ENCODE measurements at regions not wholly inside any gene's neighbourhood (a gene's known extent, or its start where the extent isn't known, plus 50 kb on each side); places are given as distances from the start of the nearest gene placed in this dataset.

DNA sequence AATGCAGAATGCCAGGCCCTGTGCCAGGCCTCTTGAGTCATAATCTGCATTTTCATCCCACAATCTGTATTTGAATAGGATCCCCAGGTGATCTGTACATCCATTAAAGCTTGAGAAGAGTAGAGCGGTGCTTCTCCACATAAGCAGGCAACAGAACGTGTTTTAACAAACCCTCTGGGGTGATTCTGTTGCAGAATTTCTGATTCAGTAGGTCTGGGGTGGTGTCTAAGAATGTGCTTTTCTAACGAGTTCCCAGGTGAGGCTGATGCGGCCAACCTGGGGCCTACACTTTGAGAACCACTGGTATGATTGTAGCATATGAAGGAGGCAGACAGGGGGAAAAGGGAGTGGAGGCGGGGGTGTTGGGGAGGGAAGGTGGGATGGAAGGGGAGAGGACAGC is 78.4 kb upstream of the POU3F1 start:
- DNase-seq (ENCODE audit: low spot score in 2 of 2), result no peak
- Mint-ChIP-seq H3K27me3 (peaks cover 5% of the 10 kb centered on the region), H3K36me3 (no peaks in the 10 kb centered on the region), H3K4me1 (no peaks in the 10 kb centered on the region), H3K9me3 (no peaks in the 10 kb centered on the region), H3K4me3 (no peak overlapping the region), H3K27ac (no peak overlapping the region)
- ATAC-seq (ENCODE audit: low read depth), result no peak

DNA sequence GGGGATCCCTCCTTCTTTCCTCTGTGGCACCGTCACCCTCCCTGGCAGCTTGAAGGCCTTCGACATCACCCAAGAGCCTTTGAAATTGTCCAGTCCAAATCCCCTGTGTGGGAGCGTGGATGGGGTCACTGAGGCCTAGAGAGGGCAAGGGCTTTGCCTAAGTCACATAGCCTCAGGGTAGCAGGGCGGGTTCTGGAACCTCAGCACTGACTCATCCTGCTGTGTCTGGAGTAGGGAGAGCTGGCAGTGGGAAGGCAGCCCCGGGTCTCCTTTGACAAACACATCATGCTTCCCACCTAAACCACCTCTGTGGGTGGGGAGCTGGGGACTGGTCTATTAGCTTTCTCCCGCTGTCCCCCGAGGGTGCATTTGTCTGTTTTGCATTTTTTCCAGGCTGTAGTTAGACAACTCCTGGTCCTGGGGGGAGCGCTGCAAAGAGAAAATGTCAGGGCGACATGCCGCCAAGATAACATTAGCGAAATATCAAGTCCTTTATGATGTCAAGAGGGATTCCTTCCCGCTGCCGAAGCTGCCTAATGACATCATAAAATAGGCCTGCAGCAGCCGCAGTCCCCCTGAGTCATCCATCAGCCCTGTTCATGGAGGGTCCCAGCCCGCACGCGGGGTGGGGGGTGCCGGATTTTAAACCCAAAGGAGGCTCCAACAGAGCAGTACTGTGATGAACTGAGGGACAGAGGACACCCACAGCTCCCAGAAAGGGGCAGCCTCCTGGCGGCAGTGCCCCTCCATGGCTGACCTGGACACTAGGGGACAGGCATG is 77.0 kb upstream of the POU3F1 start:
- peaks cover 2% of the 10 kb centered on the region for H3K27me3 Mint-ChIP-seq

DNA sequence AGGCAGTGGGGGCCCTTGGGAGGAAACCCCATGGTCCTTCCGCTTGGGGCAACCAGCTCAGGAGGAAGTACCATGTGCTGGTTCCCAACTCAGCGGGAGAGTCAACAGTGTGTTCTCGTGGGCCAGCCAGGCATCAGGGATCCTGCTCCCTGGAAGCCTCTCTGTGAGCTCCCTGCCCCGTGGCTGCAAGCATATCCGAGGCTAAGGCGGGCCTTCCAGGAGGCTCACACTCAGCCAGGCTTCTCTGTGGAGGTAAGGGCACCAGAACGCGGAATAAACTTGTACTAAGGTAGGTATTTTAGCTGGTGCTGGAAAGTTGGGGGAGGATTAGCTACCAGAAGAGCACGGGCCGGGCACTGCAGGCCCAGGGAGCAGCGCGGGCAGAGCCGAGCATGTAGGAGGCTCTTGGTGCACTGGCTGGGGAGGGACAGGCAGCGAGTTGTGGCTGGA is 74.7 kb upstream of the POU3F1 start:
- no peak for DNase-seq (ENCODE audit: low spot score in 2 of 2)
- ATAC-seq (ENCODE audit: low read depth), result no peak
- Mint-ChIP-seq H3K27ac (no peak overlapping the region), H3K4me1 (no peaks in the 10 kb centered on the region), H3K9me3 (no peaks in the 10 kb centered on the region), H3K27me3 (no peaks in the 10 kb centered on the region), H3K36me3 (no peaks in the 10 kb centered on the region), H3K4me3 (no peak overlapping the region)

More for the DNA sequence above, 77.0 kb upstream of the POU3F1 start:
- DNase-seq (ENCODE audit: low spot score in 2 of 2) (no peak), ATAC-seq (ENCODE audit: low read depth) (no peak)
- Mint-ChIP-seq H3K4me3 (no peak overlapping the region), H3K4me1 (no peaks in the 10 kb centered on the region), H3K9me3 (no peaks in the 10 kb centered on the region), H3K27ac (no peak overlapping the region), H3K36me3 (no peaks in the 10 kb centered on the region)

DNA sequence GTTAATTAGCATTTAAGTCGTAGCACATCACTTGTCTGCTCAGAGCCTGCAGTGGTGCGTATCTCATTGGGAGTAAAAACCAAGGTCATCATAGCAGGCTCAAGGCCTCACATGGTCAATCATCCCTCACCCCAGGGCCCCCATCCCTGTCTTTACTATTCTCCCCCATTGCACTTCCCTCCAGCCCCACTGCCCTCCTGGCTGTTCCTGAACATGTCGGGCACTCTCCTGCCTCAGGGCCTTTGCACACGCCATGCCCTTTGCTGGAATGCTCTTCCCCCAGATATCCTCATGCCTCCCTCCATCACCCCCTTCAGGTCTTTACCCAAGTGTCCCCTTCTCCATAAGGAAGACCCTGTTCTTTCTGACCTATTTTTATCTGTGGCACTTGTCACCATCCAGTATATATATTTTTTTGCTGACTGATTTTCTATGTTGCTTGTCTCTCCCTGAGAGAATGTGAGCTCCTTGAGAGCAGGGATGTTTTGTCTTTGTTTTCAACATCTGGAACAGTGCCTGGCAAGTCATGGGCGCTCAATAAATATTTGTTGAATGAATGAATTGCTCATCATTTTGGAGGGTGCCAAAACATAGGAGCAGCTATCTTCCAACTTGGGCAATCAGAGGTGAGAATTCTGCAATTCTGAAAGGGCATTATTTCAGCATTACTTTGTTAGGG is 74.1 kb upstream of the POU3F1 start:
- no peak for DNase-seq (ENCODE audit: low spot score in 2 of 2)
- Mint-ChIP-seq H3K27ac (no peak overlapping the region), H3K36me3 (no peaks in the 10 kb centered on the region), H3K4me1 (no peaks in the 10 kb centered on the region), H3K9me3 (no peaks in the 10 kb centered on the region), H3K27me3 (no peaks in the 10 kb centered on the region), H3K4me3 (no peak overlapping the region)
- ATAC-seq (ENCODE audit: low read depth), result no peak

DNA sequence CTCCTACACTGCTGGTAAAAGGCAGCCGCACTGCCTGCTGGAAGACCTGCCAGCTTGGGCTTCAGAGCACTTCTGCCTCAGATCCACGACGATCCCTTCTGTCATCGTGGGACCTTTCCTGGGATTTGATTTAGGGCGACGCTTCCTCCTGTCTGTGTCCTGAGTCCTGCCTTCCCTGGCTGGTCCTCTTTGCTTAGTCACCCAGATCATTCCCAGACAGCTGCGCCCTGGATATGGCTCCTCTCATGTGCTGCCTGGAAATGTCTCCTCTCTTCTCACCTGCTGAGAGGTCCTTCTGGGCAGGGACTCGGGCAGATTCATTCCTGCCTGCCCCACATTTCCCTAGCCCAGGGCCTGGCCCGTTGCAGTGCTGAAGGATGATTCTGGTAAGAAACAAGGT is 72.4 kb upstream of the POU3F1 start:
- Mint-ChIP-seq H3K9me3 (no peaks in the 10 kb centered on the region), H3K27me3 (no peaks in the 10 kb centered on the region), H3K36me3 (no peaks in the 10 kb centered on the region), H3K27ac (no peak overlapping the region), H3K4me1 (no peaks in the 10 kb centered on the region), H3K4me3 (no peak overlapping the region)
- DNase-seq (ENCODE audit: low spot score in 2 of 2), result no peak
- no peak for ATAC-seq (ENCODE audit: low read depth)

DNA sequence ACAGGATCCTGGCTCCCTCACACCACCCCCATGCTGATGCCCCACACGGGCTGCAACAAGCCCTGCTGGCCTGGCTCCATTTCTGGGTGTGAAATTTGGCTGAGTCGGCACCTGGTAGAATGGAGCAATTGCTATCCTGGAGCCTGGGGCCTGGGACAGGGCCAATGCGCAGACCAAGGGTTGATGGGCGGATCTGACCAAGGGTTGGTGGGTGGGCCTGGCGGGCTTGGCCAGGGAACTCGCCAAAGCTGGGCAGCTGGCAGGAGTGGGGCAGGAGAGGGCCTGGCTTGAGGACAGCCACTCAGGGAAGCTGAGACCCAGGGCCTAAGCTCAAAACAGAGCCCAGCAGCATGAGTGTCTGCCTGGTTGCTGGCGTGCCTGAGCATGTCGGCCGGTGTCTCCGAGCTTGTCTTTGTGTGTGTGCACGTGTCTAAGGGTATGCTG is 70.9 kb upstream of the POU3F1 start:
- Mint-ChIP-seq H3K27me3 (no peaks in the 10 kb centered on the region), H3K4me1 (no peaks in the 10 kb centered on the region), H3K9me3 (no peaks in the 10 kb centered on the region), H3K27ac (no peak overlapping the region), H3K36me3 (no peaks in the 10 kb centered on the region), H3K4me3 (no peak overlapping the region)
- DNase-seq (ENCODE audit: low spot score in 2 of 2) (no peak), ATAC-seq (ENCODE audit: low read depth) (no peak)

DNA sequence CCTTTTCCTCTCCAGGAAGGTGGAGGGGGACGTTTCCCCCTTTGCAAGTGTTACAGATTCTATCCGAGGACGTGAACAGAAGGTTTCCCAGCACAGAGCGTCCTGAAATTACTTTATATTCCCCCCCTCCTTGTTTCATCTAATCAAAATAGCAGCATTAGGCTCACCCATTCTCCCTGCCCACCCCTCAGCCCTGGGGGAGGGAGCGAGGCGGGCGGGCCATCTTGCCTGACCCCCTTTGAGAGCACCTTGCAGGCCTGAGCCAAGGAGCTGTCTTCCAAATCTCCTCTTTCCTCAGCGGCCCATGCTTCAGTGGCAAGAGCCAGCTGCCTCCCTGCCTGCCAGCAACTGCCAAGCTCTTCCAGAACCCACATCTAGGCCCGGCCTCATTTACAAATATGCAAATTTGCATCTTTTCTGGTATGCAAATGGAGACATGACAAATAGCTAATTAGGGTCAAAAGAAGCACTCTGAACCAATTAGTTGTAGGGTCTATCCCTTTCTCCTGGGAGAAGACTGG is 69.1 kb upstream of the POU3F1 start:
- no peak for DNase-seq (ENCODE audit: low spot score in 2 of 2)

DNA sequence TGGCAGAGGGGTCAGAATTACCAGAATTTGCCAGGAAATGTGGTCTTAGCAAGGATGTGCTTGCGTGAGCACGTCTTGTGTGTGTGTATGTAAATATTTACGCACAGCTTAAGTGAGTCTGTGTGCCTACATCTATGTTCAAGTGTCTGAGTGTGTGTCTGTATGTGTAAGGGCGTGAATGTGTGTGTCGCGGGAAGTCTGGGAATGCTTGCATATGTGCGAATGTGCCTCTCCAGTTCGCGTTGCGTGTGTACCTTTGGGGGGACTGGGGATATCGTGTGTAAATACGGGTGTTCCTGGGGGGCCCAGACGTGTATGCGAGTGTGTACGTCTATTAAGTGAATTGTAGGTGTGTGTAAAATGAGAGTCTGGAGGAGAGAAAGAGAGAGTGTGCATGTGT is 68.6 kb upstream of the POU3F1 start:
- no peak overlapping the region for H3K4me3 Mint-ChIP-seq
- no peaks in the 10 kb centered on the region for H3K4me1 Mint-ChIP-seq
- no peak for ATAC-seq (ENCODE audit: low read depth)
- H3K36me3 Mint-ChIP-seq, result no peaks in the 10 kb centered on the region
- no peaks in the 10 kb centered on the region for H3K9me3 Mint-ChIP-seq
- H3K27ac Mint-ChIP-seq, result no peak overlapping the region
- no peaks in the 10 kb centered on the region for H3K27me3 Mint-ChIP-seq
- no peak for DNase-seq (ENCODE audit: low spot score in 2 of 2)

More for the DNA sequence above, 69.1 kb upstream of the POU3F1 start:
- no peaks in the 10 kb centered on the region for H3K27me3 Mint-ChIP-seq
- H3K9me3 Mint-ChIP-seq, result no peaks in the 10 kb centered on the region
- ATAC-seq (ENCODE audit: low read depth), result no peak
- H3K36me3 Mint-ChIP-seq, result no peaks in the 10 kb centered on the region
- H3K4me3 Mint-ChIP-seq, result no peak overlapping the region
- H3K4me1 Mint-ChIP-seq, result no peaks in the 10 kb centered on the region
- no peak overlapping the region for H3K27ac Mint-ChIP-seq

DNA sequence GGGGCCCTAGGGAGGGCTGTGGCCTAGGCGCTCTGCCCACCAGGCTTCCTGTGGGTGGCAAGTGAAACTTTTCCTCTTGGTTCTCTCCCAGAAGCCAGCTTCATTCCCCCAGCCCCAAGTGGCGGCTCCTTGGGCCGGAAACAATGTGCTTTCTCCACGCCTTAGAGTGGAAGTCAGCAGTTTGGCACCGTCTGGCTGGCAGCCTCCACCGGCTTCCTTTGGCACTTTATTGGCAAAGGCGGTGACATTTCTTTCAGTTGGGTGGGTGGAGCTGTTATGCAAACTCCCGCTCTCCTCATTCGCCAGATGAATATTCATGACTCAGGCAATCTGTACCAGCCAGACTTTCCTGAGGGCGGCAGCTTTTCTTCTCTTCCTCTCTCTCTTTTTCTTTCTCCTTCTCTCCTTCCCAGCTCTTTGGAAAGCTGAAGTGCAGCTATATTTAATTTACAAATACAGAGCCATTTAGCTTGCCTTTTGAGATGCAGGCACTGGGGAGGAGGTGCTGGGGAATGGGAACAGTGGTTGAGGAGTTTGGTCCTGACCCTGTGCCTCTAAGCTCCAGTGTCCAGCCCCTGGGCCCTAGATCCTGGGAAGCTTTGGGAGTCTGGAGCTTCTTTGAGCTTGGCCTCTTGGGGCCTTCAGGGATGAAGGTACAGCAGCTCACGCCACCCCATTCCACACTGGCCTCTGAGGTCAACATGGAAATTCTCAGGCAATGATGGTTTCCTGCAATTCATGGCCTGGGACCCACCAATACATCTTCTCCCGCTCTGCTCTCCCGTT is 67.8 kb upstream of the POU3F1 start:
- Mint-ChIP-seq H3K27me3 (no peaks in the 10 kb centered on the region), H3K4me3 (no peak overlapping the region), H3K27ac (no peak overlapping the region), H3K9me3 (no peaks in the 10 kb centered on the region), H3K4me1 (no peaks in the 10 kb centered on the region), H3K36me3 (no peaks in the 10 kb centered on the region)
- no peak for DNase-seq (ENCODE audit: low spot score in 2 of 2)
- no peak for ATAC-seq (ENCODE audit: low read depth)

DNA sequence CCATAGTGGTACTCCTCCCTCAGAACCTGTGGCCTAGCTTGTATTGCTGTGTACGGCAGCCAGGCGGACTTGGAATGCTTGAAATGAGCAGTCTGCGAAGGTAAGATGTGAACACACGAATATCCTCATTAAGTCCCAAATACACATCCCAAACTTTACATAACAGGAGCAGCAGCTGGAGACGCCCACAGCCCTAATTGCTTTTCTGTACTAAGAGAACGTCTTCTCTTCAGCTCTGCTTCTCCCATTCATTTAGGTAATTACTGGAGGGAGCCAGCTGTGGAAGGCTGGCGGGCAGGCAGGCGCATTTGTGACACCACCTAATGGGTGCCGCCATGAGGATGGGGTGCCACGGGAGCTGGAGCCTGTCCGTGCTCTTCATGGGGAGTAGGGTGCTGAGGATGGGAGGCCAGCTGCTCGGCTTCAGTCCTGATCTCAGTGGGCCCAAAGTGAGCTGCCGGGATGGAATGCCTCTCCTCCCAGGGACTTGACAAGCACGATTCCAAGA is 66.6 kb upstream of the POU3F1 start:
- H3K36me3 Mint-ChIP-seq, result no peaks in the 10 kb centered on the region
- no peaks in the 10 kb centered on the region for H3K4me1 Mint-ChIP-seq
- H3K27ac Mint-ChIP-seq, result no peak overlapping the region
- ATAC-seq (ENCODE audit: low read depth), result no peak
- H3K9me3 Mint-ChIP-seq, result no peaks in the 10 kb centered on the region
- DNase-seq (ENCODE audit: low spot score in 2 of 2), result no peak
- no peaks in the 10 kb centered on the region for H3K27me3 Mint-ChIP-seq
- H3K4me3 Mint-ChIP-seq, result no peak overlapping the region

DNA sequence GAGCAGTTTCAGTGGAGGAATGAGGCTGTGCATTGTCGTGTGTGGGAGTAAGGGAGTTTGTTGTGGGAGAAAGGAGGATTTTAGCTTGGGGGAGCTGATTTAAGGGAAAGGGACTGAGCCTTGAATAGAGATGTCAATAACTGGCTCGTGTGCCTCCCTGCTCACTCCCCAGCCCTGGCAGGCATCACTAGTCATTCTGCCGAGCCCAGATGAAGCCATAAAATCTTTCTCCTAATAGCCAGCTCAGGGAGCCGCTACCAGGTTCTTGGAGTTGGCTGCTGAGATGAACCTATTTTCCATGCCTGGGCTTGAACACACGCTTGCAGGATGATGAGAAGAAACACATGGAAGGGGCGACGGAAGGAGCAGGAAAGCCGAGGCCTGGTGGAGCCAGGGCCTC is 65.0 kb upstream of the POU3F1 start:
- Mint-ChIP-seq H3K9me3 (no peaks in the 10 kb centered on the region), H3K4me3 (no peak overlapping the region), H3K27ac (no peak overlapping the region), H3K4me1 (peaks cover 2% of the 10 kb centered on the region), H3K27me3 (peaks cover 1% of the 10 kb centered on the region), H3K36me3 (no peaks in the 10 kb centered on the region)
- DNase-seq (ENCODE audit: low spot score in 2 of 2) (no peak), ATAC-seq (ENCODE audit: low read depth) (no peak)

DNA sequence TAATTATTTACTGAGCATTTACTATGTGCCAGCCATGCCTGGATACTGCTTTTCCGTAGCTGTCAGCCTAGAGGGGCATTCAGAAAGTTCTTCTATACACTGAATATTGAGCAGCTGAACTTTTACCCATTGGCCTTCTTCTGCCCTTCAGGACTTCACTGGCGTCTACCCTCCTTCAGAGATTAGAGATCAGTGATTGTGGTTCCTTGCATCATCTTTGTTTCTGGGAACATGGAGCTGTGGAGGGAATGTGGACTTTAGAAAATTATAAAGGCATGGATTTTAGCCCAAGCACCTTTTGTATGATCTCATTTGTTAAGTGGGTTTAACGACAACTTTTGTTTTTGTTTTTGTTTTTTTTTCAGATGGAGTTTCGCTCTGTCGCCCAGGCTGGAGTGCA is 58.7 kb upstream of the POU3F1 start:
- Mint-ChIP-seq H3K9me3 (no peaks in the 10 kb centered on the region), H3K4me1 (peaks cover 2% of the 10 kb centered on the region), H3K27me3 (peaks cover 3% of the 10 kb centered on the region), H3K4me3 (no peak overlapping the region), H3K36me3 (no peaks in the 10 kb centered on the region), H3K27ac (no peak overlapping the region)
- DNase-seq (ENCODE audit: low spot score in 2 of 2) (no peak), ATAC-seq (ENCODE audit: low read depth) (no peak)

DNA sequence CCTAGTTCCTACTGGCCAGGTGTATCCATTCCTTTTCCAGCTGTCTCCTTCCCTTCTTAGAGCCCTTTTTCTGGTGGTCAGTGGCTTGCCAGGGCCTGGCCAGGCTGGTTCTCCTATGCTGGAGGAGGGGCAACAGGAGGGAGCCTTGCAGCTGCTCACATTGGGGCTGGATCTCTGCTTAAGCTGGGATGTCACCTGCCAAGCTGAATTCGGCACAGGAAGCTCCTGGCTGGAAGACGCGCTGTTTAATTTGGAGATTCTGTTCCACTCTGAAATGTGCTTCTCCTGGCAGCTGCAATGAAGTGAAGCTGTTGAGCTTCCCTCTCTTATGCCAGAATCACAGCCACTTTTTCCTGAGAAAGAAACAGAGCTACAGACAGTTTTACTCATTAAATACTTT is 56.0 kb upstream of the POU3F1 start:
- DNase-seq (ENCODE audit: low spot score in 2 of 2), result no peak
- H3K27me3 Mint-ChIP-seq, result peaks cover 2% of the 10 kb centered on the region
- H3K4me1 Mint-ChIP-seq, result peaks cover 2% of the 10 kb centered on the region
- H3K9me3 Mint-ChIP-seq, result no peaks in the 10 kb centered on the region
- no peak overlapping the region for H3K4me3 Mint-ChIP-seq
- no peak overlapping the region for H3K27ac Mint-ChIP-seq
- H3K36me3 Mint-ChIP-seq, result no peaks in the 10 kb centered on the region
- no peak for ATAC-seq (ENCODE audit: low read depth)

Measured in memory B cell (primary cell).